Stimulated activated naive CD8-positive, alpha-beta T cell treated with anti-CD3 and anti-CD28 coated beads, Interleukin-15, Interleukin-2, amounts not matched to agents 100 ng/mL and 50 ng/mL, for 24 hours (primary cell): ENCODE measurements at regions not wholly inside any gene's neighbourhood (a gene's known extent, or its start where the extent isn't known, plus 50 kb on each side); places are given as distances from the start of the nearest gene placed in this dataset.

Source experiments
- H3K27ac Mint-ChIP-seq: one replicate; pipeline ENCODE4 v1.8.0; 2021; ENCODE audit warnings: mild to moderate bottlenecking, mixed read lengths
- H3K27me3 Mint-ChIP-seq: one replicate; pipeline ENCODE4 v1.8.0; 2021; ENCODE audit warnings: mixed read lengths
- H3K36me3 Mint-ChIP-seq: one replicate; pipeline ENCODE4 v1.8.0; 2021; ENCODE audit warnings: low read depth, mixed read lengths
- H3K4me1 Mint-ChIP-seq: one replicate; pipeline ENCODE4 v1.8.0; 2021; ENCODE audit warnings: low read depth, mixed read lengths
- H3K4me3 Mint-ChIP-seq: one replicate; pipeline ENCODE4 v1.8.0; 2021; ENCODE audit warnings: mild to moderate bottlenecking, mixed read lengths
- H3K9me3 Mint-ChIP-seq: one replicate; pipeline ENCODE4 v1.8.0; 2021; ENCODE audit warnings: mixed read lengths

GRCh38 chr13:104980586-104980985 lies 1554.9 kb downstream of the EFNB2 start:
- peaks cover 27% of the 10 kb centered on the region for H3K4me1 Mint-ChIP-seq
- H3K27me3 Mint-ChIP-seq = no peaks in the 10 kb centered on the region
- no peak overlapping the region for H3K27ac Mint-ChIP-seq
- H3K9me3 Mint-ChIP-seq = no peaks in the 10 kb centered on the region
- H3K4me3 Mint-ChIP-seq = no peak overlapping the region
- no peaks in the 10 kb centered on the region for H3K36me3 Mint-ChIP-seq

GRCh38 chr13:104979281-104980030 lies 1556.0 kb downstream of the EFNB2 start:
- H3K4me1 Mint-ChIP-seq = peaks cover 18% of the 10 kb centered on the region
- no peak overlapping the region for H3K4me3 Mint-ChIP-seq
- no peak overlapping the region for H3K27ac Mint-ChIP-seq
- no peaks in the 10 kb centered on the region for H3K27me3 Mint-ChIP-seq
- no peaks in the 10 kb centered on the region for H3K36me3 Mint-ChIP-seq
- no peaks in the 10 kb centered on the region for H3K9me3 Mint-ChIP-seq

- no peak overlapping the region for H3K4me3 Mint-ChIP-seq
- H3K27ac Mint-ChIP-seq = no peak overlapping the region
Observed at GRCh38 chr13:104976986-104977385, 1558.5 kb downstream of the EFNB2 start.

GRCh38 chr13:104975272-104975671 lies 1560.2 kb downstream of the EFNB2 start:
- Mint-ChIP-seq H3K36me3 (no peaks in the 10 kb centered on the region), H3K9me3 (no peaks in the 10 kb centered on the region), H3K4me1 (peaks cover 8% of the 10 kb centered on the region), H3K27me3 (no peaks in the 10 kb centered on the region), H3K4me3 (no peak overlapping the region), H3K27ac (no peak overlapping the region)

More at GRCh38 chr13:104976986-104977385, 1558.5 kb downstream of the EFNB2 start:
- peaks cover 8% of the 10 kb centered on the region for H3K4me1 Mint-ChIP-seq
- H3K36me3 Mint-ChIP-seq = no peaks in the 10 kb centered on the region
- no peaks in the 10 kb centered on the region for H3K9me3 Mint-ChIP-seq
- H3K27me3 Mint-ChIP-seq = no peaks in the 10 kb centered on the region

GRCh38 chr13:104968876-104969275 lies 1566.6 kb downstream of the EFNB2 start:
- no peak overlapping the region for H3K27ac Mint-ChIP-seq
- H3K4me1 Mint-ChIP-seq = no peaks in the 10 kb centered on the region
- H3K27me3 Mint-ChIP-seq = no peaks in the 10 kb centered on the region
- no peaks in the 10 kb centered on the region for H3K36me3 Mint-ChIP-seq
- no peaks in the 10 kb centered on the region for H3K9me3 Mint-ChIP-seq
- no peak overlapping the region for H3K4me3 Mint-ChIP-seq

- Mint-ChIP-seq H3K36me3 (no peaks in the 10 kb centered on the region), H3K4me3 (no peak overlapping the region), H3K27me3 (no peaks in the 10 kb centered on the region), H3K27ac (no peak overlapping the region), H3K9me3 (peaks cover 6% of the 10 kb centered on the region), H3K4me1 (no peaks in the 10 kb centered on the region)
Observed at GRCh38 chr13:104967836-104968630, 1567.4 kb downstream of the EFNB2 start.

- Mint-ChIP-seq H3K27ac (no peak overlapping the region), H3K4me1 (no peaks in the 10 kb centered on the region), H3K36me3 (no peaks in the 10 kb centered on the region), H3K9me3 (peaks cover 6% of the 10 kb centered on the region), H3K27me3 (no peaks in the 10 kb centered on the region), H3K4me3 (no peak overlapping the region)
Observed at GRCh38 chr13:104967376-104967775, 1568.1 kb downstream of the EFNB2 start.

- no peaks in the 10 kb centered on the region for H3K36me3 Mint-ChIP-seq
- no peaks in the 10 kb centered on the region for H3K27me3 Mint-ChIP-seq
- H3K27ac Mint-ChIP-seq = no peak overlapping the region
- peaks cover 6% of the 10 kb centered on the region for H3K9me3 Mint-ChIP-seq
- H3K4me3 Mint-ChIP-seq = no peak overlapping the region
- H3K4me1 Mint-ChIP-seq = no peaks in the 10 kb centered on the region
Observed at GRCh38 chr13:104962411-104962810, 1573.1 kb downstream of the EFNB2 start.

- Mint-ChIP-seq H3K36me3 (no peaks in the 10 kb centered on the region), H3K4me3 (no peak overlapping the region), H3K4me1 (no peaks in the 10 kb centered on the region), H3K27me3 (no peaks in the 10 kb centered on the region), H3K9me3 (peaks cover 6% of the 10 kb centered on the region), H3K27ac (no peak overlapping the region)
Observed at GRCh38 chr13:104961246-104961645, 1574.2 kb downstream of the EFNB2 start.

GRCh38 chr13:104954210-104954609 lies 1581.3 kb downstream of the EFNB2 start:
- H3K9me3 Mint-ChIP-seq = no peaks in the 10 kb centered on the region
- H3K4me1 Mint-ChIP-seq = no peaks in the 10 kb centered on the region
- no peaks in the 10 kb centered on the region for H3K36me3 Mint-ChIP-seq
- H3K27me3 Mint-ChIP-seq = no peaks in the 10 kb centered on the region
- H3K27ac Mint-ChIP-seq = no peak overlapping the region
- no peak overlapping the region for H3K4me3 Mint-ChIP-seq

- Mint-ChIP-seq H3K4me3 (no peak overlapping the region), H3K27me3 (no peaks in the 10 kb centered on the region), H3K36me3 (no peaks in the 10 kb centered on the region), H3K27ac (no peak overlapping the region), H3K4me1 (no peaks in the 10 kb centered on the region), H3K9me3 (no peaks in the 10 kb centered on the region)
Observed at GRCh38 chr13:104953588-104953987, 1581.9 kb downstream of the EFNB2 start.

- no peak overlapping the region for H3K27ac Mint-ChIP-seq
- H3K27me3 Mint-ChIP-seq = no peaks in the 10 kb centered on the region
- H3K9me3 Mint-ChIP-seq = no peaks in the 10 kb centered on the region
- H3K4me1 Mint-ChIP-seq = no peaks in the 10 kb centered on the region
- no peaks in the 10 kb centered on the region for H3K36me3 Mint-ChIP-seq
- H3K4me3 Mint-ChIP-seq = no peak overlapping the region
Observed at GRCh38 chr13:104949840-104950740, 1585.4 kb downstream of the EFNB2 start.

- Mint-ChIP-seq H3K9me3 (no peaks in the 10 kb centered on the region), H3K4me1 (no peaks in the 10 kb centered on the region)
Observed at GRCh38 chr13:104944176-104944575, 1591.3 kb downstream of the EFNB2 start.

GRCh38 chr13:104943331-104943730 lies 1592.1 kb downstream of the EFNB2 start:
- no peaks in the 10 kb centered on the region for H3K4me1 Mint-ChIP-seq
- no peaks in the 10 kb centered on the region for H3K27me3 Mint-ChIP-seq
- no peaks in the 10 kb centered on the region for H3K9me3 Mint-ChIP-seq
- no peak overlapping the region for H3K27ac Mint-ChIP-seq
- no peak overlapping the region for H3K4me3 Mint-ChIP-seq
- H3K36me3 Mint-ChIP-seq = no peaks in the 10 kb centered on the region

More at GRCh38 chr13:104944176-104944575, 1591.3 kb downstream of the EFNB2 start:
- Mint-ChIP-seq H3K36me3 (no peaks in the 10 kb centered on the region), H3K4me3 (no peak overlapping the region), H3K27me3 (no peaks in the 10 kb centered on the region), H3K27ac (no peak overlapping the region)

- Mint-ChIP-seq H3K36me3 (no peaks in the 10 kb centered on the region), H3K27me3 (no peaks in the 10 kb centered on the region), H3K9me3 (no peaks in the 10 kb centered on the region), H3K27ac (no peak overlapping the region), H3K4me3 (no peak overlapping the region), H3K4me1 (no peaks in the 10 kb centered on the region)
Observed at GRCh38 chr13:104937881-104938280, 1597.6 kb downstream of the EFNB2 start.
